ENCODE measurements at regions not wholly inside any gene's neighbourhood (a gene's known extent, or its start where the extent isn't known, plus 50 kb on each side); places are given as distances from the start of the nearest gene placed in this dataset.
A peak's percentile ranks its signal among the peaks of the same experiment; 100 is the strongest.
"Not testable (repeated sequence)": the region's sequence is repeated elsewhere in the genome, so short reads cannot be mapped to it uniquely, and the experiment has no call there.

DNA sequence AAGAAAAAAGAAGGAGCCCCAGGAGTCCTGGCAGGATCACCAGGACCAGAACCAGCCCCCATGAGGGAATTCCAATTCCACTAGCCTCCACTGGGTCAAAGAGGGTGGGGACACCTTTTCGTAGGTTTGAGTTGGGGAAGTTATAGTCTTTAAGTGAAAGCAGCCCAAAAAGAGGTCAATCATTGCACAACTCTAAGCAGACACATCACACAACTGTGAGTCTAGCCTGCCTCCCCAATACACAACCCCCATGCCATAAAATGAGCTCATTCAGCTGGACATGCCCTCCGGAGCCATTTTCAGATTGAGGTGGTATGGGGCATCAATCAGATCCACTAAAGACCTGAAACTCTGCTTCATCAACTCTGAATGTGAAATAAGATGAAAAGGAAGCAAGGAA lies 179.9 kb downstream of the NPHP4 start:
- no peak for DNase-seq

DNA sequence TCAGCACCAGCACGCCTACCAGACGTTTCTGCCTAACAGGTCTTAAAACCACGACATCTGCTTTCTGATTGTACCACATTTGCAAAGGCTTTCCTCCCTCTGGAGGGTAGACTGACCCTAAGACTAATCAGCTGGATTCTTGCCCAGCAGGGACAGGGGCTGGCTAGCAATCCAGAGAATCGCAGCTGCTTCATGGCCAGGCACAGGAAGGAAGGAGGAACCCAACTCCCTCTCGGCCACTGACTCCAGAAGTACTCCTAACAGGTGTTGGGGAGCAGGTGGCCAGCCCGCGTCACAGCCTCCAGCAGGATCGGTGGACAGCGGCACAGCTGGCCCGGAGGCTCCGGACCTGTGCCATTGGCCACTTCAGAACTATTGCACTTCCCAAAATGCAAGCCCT lies 180.8 kb downstream of the NPHP4 start:
- DNase-seq = peak; percentile 61 to 70

DNA sequence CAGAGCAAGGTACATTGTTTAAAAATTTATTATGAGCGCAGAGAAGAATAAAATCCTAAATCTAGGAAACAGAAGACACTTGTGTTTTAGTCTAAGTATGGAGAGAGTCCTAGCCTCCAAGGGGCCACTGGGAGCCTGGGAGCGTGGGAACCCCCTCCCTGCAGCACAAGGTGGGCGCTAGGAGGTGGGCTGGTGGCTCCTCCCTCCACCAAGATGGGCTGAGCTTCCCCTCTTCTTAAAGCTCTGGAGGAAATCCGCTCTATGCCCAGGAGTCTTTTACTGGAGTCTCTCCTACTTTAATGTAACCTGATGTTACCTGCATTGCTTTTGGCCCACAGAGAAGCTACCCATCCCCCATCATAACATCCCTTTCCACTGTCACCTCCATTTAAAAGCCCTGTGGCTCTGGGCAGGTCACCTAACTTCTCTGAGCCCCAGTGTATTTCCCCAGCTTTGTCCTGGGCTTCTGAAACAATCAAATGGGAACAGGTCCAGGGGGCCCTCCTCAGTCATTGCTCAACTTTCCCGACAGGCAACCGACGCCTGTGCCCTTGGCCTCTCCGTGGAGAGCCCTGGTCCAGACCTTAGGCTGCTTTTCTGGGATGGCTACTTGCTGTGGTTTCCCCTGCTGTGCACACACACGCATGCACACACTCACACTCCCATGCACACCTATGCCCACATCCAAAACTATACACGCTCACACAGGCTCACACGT lies 181.5 kb downstream of the NPHP4 start:
- no peak for DNase-seq

DNA sequence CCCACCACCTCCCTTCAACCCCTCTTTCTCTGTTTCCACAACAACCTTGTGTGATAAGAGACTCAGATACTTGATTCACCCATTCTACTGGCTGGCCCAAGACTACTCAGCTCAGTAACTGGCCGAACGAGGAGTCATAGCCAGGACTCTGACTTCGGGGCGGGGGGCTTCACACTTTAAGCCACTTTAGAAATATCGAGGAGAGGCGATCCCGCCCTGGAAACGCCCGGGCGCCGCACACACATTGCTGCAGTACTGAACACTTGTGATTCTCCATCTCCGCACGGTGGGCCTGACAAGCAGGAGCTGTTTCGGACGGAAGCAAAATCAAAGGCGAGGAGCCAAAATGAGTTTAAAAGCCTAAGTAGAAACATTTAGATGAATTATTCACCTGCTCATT lies 182.1 kb downstream of the NPHP4 start:
- no peak for DNase-seq

DNA sequence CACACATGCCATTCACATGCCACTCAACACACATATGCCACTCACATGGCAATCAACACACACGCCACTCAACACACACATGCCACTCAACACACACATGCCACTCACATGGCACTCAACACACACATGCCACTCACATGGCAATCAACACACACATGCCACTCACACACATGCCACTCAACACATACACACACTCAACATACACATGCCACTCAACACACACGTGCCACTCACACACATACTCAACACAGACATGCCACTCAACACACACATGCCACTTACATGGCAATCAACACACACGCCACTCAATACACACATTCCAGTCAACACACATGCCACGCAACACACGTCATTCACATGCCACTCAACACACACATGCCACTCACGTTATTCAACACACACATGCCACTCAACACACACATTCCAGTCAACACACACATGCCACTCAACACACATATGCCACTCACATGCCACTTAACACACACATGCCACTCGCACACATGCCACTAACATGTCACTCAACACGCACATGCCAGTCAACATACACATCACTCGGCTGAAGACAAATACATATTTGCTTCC lies 182.9 kb downstream of the NPHP4 start:
- DNase-seq = no peak

DNA sequence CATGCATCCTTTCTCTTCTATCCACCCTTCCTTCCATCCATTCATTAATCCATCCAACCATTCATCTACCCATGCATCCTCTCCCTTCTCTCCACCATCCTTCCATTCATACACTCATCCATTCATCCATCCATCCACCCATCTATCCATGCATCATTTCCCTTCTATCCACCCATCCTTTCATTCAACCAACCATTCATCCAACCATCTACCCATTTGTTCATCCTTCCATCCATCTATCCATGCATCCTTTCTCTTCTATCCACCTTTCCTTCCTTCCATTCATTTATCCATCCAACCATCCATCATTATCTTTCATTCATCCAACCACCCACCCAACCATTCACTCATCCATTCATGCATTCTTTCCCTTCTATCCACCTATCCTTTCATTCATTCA lies 188.4 kb downstream of the NPHP4 start:
- no peak for DNase-seq

DNA sequence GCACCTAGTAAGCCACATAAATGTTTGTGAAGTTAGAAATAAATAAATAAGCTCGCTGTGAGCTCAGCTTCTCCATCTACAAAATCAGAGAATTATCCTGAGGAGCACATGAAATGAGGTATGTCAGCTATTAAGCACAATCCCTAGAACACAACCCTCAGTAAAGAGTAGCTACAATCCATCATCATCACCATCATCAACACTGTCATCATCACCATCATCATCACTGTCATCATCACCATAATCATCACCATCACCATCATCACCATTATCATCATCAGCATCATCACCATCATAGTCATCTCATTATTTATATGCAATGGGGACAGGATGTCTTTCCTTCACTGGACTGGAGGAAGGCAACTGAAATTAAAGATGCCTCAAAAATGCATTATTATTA lies 189.6 kb downstream of the NPHP4 start:
- DNase-seq = no peak

DNA sequence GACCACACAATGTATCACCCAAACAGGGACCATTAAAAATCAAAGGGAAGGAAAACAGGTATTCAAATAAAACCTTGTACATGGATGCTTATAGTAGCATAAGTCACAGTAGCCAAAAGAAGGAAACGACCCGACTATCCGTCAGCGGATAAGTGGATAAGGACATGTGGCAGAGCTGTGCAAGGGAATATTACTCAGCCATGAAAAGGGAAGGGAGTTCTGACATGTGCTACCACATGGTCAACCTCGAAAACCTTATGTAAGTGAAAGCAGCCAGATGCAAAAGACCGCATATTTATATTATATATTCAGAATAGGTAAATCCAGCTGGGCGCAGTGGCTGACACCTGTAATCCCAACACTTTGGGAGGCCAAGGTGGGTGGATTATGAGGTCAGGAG lies 193.3 kb downstream of the NPHP4 start:
- DNase-seq = no peak

DNA sequence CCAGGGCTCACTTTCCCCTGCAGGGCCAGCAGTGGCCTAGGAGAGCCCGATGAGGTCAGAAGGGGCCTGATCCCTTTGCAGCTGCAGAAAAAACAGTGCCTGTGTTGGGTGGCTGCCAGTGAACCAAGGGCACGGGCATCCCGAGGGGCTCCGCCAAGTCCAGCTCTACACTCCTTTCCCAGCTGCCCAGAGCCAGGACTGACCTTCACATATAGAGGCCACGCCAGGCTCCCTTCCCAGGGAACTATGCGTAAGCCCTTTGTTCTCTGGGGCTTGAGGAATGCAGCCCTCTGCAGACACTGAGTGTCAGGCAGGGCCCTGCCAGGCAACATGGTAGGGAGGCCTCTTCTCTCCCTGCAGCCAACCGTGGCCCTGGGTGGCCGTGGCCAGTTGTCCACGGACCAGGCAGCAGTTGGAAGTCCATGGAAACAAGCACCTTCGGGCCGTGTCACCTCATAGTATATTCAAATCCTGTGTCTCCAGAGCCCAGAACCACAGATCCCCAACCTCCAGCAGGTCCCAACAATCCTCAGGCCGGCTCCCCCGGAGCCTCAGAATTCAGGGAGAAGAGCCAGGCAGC lies 194.0 kb downstream of the NPHP4 start:
- peak in 1 of 2 experiments; percentile 1 for DNase-seq

DNA sequence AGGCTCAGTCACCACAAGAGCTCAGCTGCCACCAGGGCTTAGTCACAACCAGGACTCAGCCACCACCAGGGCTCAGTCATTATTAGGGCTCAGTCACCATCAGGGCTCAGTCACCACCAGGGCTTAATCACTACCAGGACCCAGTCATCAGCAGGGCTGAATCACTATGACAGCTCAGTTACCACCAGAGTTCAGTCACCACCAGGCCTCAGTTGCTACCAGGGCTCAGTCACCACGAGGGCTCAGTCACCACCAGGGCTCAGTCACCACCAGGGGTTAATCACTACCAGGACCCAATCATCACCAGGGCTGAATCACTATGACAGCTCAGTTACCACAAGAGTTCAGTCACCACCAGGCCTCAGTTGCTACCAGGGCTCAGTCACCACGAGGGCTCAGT lies 196.2 kb downstream of the NPHP4 start:
- no peak for DNase-seq

DNA sequence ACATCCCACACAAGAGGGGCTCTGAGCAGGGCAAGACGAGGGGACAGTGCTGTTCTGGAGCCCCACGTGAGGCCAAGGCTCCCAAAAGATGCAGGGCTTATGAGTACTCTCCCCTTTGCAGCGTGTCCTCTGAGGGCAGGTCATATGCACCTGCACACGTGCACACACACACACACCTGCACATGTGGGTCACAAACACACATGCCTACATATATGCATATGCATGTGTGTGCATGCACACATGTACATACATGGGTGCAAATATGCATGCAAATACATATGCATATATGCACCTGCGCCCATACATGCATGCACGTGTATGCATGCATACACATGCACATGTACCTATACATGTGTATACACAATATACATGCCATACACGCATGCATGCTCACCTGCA lies 197.9 kb downstream of the NPHP4 start:
- no peak for DNase-seq

DNA sequence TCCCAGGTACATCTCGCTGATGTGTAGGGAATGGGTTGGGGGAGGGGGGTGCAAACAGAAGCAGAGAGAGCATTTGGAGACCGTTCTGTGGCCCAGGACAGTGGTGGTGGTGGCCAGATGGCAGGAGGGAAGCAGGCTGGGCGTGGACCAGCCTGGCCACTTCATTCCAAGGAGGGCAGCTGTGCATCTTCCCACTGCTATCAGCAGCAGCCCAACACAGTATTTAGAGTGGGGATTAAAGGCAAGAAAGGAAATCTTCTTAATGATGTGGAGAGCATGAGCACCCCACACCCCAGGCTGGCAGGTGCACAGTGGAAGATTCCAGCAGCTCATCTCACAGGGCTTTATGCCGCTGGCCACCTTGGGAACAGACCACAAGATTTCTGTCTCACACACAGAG lies 198.7 kb downstream of the NPHP4 start:
- DNase-seq = no peak

DNA sequence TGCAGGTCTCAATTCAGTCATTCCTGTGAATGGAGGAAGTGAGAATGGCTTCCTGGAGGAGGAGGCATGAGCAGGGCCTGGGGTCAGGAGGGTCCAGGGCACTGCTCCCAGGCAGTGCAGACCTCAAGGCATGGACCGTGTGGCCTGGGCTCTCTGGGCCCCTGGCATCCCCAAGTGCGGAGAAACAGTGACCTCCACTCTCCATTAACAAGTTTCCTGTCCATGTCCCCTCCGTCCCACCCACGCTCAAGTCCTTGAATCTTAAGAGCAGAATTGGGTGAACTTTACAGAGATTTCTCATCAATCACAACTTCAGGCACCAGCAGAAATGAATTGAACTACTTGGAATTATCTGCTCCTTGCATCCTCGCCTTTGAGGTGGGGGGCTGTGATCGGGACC lies 211.1 kb downstream of the NPHP4 start:
- DNase-seq = no peak

DNA sequence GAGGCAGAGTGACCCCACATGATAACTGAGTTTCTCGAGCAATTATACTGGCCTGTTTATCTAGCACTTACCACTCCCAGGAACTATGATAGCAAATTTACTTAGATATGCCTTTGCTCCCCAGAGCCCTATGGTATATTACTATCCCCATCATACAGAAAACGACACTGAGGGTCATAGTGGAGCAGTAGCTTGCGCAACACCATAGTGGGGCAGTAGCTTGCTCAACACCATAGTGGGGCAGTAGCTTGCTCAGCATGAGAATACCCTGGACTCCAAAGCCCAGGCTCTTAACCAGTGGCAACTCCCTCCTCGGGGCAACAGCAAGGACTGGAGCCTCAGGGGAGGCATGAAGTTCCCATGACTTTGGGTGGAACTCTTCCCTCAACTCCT lies 211.9 kb downstream of the NPHP4 start:
- no peak for DNase-seq

DNA sequence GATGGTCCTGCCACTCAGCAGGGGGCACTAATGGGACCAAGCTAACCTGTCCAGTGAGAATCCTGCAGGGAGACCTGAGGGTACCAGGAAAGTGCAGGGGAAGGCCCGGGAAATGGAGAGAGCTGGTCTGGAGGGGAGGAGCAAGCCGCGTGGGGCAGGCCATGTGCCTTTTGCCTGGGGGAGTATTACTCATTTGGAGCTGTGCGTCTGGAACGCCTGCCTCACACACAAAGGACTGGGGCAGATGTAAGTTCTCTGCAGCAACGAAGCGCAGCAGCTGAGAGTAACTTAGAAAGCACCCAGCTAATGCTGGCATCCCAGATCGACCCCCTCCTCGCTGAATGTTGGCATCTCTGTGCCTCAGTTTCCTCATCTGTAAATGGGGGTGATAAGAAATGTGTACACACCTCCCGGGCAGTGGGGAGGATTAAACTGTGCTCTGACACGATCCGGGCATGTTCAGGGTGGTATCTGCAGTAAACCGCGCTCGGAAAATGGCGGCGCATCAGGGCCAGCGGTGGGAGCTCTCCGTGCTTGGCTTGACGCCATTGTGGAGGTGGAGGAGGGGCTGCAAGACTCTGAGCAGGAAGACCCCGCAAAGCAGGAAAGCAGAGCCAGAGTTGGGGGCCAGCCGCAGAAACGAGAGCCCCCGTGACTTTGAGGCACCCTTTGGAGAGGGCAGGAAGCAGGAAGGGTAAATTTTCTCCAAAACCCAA lies 212.5 kb downstream of the NPHP4 start:
- no peak for DNase-seq

DNA sequence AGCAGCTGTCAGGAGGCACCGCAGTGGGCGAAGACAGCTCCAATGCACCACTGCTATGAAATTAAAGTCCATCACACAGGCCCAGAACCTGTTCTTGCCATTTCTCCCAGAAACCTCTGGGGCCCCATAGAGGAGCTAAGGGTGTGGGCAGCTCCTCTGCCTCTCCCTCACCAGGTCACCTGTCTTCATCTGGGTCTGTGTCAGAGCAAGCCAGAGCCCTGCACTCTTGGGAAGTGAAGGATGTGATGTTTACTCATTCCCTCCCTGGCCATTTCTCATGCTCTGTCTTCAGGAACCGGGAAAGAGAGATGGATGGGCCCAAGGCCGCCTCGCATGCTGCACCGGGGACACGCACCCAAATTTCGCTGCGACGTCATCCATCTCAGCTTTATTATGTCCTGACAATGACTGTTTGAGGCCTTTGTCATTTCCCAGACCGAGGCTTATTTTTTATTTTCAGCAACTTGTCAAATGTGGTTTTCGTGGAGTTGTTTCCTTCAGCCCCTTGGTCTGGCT lies 216.1 kb downstream of the NPHP4 start:
- no peak for DNase-seq

DNA sequence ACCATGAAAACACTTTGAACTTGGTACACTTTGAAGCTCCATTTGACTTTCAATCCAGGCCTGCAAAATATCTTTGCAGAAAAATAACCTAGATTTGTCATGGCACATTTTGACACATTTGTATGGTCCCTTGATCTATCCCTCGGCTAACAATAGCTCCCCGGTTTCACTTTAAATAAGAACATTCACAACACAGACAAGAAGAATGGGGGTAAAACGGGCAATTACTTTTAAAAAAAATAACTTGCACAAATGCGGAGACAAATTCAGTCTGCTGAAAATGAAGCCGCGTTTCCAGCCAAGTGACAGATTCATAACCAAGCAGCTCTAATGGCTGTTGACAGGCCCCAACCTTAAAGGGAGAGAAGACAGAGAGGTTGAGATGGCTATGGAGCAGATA lies 218.2 kb downstream of the NPHP4 start:
- DNase-seq = no peak

DNA sequence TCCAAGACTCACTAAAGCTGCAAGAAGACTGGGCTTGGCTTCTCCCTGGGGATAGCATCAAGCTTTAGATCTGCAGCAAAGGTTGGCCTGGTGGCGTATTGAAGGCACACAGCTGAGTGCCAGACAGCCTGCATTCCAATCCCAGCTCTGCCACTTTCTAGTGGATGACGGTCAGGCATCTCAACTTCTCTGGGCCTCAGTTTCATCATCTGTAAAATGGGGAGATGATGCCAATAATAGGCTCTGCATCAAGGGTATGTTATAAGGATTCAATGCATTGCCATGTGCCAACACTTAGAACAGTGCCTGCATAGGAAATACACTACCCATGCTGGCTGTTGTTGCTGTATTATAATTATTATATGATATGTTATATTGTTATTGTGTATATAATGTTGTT lies 220.4 kb downstream of the NPHP4 start:
- no peak for DNase-seq

DNA sequence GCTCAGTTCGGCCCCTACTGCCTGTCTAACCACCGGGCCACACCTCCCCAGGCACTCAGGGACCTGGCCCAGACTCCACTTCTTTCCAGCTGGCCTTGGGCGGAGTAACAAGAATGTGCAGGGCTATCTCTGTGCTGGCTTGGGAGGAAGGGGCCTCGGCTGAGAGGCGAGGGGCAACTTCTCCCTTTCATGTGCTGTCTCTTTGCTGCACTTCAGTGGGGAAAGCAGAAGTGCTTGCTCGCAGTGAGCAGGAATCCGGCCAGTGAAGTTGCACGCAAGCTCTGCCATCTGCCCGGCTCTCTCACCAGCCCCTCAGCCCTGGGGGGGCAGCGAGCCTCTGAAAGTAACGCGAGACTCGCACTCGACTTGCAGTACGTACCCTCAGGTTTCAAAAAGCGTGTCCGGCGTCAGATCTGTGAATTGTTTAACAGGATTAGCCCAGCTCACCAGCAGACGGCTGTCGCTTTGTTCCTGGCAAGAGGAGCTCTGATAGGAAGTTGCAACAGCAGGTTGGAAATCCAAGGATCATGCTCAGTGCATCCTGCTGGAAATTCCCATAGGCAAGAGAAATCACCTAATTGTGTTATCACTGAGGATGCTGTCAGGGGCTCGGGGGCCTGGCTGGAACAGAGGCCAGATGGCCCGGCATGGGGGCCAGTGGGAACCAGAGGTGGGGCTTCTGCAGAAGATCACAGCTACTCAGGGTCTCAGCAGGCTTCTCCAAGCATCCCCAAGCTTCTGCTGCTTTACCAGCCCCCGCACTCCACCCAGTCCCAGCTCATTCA lies 221.1 kb downstream of the NPHP4 start:
- peak; percentile 63 to 68 for DNase-seq

DNA sequence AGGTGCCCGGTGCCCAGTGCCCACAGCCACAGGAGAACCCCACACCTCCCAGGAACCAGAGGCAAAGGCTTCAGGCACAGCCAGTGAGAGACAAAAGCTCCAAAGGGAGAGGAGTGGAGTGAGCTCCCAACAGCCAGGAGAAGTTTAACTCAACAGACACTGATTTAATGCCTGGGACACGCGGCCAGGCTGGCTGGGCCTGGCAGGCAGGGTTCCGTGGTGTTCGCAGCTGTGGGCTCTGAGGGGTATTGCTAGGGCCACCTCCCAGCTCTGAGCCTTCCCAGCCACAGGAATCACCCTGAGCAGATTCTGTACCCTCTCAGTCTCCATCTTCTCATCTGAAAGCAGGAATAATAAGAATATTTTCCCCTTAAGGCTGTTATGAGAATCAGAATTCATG lies 222.5 kb downstream of the NPHP4 start:
- no peak for DNase-seq

DNA sequence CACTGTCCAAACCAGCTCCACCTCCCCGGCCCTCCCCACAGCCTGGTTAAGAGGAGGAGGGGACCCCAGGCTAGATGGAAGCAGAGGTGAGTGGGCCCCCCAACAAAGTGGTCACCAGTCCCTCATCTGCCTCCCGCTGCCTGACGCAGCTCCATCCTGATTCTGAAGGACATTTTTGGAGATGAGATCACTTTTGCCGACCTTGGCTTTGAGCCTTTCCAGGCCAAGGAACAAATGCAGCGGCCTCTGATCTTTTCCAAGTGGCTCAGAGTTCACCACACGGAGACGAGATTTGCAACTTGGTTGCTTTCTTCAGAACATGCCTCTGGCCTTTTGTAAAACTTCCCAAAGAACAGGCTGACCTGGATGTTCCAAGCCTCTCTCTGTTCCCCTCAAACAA lies 223.1 kb downstream of the NPHP4 start:
- no peak for DNase-seq

DNA sequence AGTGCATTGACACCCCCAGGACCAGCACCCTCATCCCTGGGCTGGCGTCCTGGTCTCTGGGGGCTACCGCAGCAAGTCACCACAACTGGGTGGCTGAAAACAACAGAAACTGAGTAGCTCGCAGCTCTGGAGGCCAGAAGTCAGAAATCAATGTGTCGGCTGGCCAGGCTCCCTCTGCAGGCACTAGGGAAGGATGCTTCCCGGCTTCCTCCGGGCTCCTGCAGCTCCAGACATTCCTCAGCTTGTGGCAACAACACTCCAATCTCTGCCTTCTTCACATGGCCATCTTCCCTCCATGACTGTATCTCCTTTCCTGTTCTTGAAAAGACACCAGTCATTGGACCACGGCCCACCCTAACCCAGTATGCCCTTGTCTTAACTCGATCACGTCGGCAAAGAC lies 224.2 kb downstream of the NPHP4 start:
- DNase-seq = no peak

DNA sequence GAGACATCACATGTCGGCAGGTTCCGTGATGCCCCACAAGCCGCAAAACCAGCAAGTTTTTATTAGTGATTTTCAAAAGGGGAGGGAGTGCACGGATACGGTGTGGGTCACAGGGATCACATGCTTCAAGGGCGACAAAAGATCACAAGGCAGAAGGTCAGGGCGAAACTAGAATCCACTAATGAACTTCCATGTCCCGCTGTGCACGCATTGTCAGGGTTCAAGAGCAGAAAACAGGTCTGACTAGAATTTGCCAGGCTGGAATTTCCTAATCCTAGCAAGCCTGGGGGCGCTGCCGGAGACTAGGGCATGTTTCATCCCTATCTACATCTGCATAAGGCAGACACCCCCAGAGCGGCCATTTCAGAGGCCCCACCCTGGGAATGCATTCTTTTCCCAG lies 225.2 kb downstream of the NPHP4 start:
- DNase-seq = not testable (repeated sequence)

Measured in SHP77 (cell line).